NCI-H748 (cell line): ENCODE measurements at regions not wholly inside any gene's neighbourhood (a gene's known extent, or its start where the extent isn't known, plus 50 kb on each side); places are given as distances from the start of the nearest gene placed in this dataset.
"Not testable (repeated sequence)": the region's sequence is repeated elsewhere in the genome, so short reads cannot be mapped to it uniquely, and the experiment has no call there.

Experiments used
- DNase-seq: peaks from one replicate; lab custom pipeline; 2025; ENCODE audit not compliant: unreplicated experiment; lab: John Stamatoyannopoulos, UW

GRCh38 chr2:191476901-191477300, 201.0 kb upstream of the NABP1 start:
- no peak for DNase-seq

DNA sequence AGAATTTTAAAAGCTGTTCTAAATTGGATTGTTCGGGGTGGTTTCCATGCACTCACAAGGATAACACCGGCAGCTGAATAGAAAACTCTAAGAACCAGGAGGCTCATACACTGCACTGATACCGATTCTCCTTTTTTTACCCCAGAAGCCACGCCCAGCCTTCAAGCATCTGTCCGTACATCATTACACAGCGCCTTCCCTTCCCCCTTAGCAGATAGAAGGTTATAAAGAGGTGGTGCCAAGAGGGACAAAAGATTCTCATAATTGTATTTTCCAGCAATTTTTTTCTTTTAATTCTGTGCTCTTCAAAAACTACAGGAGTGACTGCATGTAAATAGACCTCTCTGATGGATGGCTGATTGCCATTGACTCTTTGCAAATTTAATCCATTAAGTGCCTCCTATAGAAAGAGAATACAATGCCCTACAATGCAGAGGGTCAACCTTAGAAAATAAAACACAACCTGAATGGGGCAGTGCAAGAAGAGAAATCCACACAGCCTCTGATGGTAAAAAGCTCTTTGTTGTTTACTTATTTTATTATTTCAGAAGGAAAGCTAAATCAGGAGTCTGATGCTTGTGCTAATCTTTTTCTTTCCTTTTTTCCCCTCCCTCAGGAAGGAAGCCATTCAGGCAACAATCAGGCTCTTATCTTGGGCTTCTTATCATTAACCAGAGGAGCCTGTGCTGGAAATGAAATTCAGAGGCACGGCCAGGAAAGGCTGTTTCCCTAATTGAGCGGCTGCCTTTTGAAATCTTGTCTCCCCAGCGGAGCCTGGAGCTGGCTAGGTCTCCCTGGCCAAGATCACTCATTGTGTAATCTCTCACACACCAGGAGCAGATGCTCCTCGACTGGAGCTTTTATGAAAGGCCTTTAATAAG, 198.9 kb upstream of the NABP1 start:
- DNase-seq = peak; percentile 98

DNA sequence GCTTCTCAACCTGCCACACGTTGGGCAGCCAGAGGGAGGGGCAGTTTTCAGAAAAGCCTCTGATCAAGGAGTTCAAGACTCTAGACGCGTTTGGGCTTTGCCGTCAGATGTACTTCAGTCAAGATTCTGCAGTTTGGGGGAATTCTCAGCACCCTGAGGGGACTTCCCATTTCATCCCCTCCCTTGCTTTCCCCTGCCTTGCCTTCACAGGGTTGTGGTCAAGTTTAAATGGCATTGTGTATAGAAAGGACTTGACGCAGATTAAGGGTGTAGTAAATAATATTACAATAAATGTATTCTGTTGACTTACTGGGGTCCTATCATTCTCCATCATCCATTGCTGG, 198.3 kb upstream of the NABP1 start:
- no peak for DNase-seq

GRCh38 chr2:191481305-191482070, 196.4 kb upstream of the NABP1 start:
- DNase-seq = no peak

- no peak for DNase-seq
Measured at GRCh38 chr2:191483117-191483516, 194.8 kb upstream of the NABP1 start.

DNA sequence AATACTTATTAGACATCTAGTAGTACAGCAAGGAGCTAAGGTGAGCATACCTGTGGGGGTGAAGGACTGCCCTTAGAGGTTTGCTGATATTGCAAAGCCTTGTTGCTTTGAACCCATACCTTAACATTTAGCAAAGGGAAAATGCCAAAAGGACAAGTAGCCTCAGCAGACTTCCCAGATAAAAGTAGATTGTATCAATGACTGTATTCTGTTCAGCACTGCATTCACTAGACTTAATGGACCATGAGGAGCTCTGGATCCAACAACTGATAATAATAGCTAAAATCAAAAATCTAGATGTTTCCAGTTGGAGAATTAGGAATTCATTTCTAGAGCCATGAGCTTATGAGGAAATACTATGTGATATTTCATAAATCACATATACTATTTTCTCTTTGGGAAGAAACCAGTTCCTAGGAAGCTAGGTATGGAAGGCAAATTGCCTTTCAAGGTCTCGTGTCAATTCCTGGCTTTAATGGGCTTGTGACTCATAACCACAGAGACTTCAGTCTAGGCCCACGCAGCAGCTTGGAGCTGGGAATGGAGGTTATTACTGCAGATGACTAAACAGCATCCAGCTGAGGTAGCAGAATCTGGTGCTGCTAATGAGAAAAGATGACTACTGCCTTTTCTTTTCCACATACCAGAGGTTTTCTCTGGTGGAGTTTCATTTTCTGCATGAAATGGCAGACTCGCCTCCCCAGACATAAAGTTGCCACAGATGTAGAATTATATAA, 191.2 kb upstream of the NABP1 start:
- no peak for DNase-seq

- DNase-seq = no peak
Measured at GRCh38 chr2:191488135-191488534, 189.8 kb upstream of the NABP1 start.

- no peak for DNase-seq
Measured at GRCh38 chr2:191489177-191489576, 188.8 kb upstream of the NABP1 start.

DNA sequence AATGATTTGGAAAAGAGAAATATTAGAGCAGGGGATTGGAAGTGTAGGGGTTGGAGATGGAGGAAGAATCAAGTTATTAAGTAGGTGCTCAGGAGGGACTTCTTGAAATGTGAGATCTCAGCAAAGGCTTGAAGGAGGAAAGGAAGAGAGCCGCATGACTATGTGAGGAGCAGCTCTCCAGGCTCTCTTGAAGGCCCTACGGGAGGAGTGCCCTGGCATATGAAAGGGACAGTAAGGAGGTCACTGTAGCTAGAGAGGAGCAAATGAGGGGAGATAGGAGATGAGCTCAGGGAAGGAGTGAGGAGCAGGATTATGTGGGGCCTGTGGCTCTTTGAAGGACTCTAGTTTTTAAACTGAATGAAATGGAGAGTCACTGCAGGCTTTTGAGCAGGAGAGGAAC, 181.1 kb upstream of the NABP1 start:
- DNase-seq = no peak

GRCh38 chr2:191497822-191498221, 180.1 kb upstream of the NABP1 start:
- DNase-seq = no peak

DNA sequence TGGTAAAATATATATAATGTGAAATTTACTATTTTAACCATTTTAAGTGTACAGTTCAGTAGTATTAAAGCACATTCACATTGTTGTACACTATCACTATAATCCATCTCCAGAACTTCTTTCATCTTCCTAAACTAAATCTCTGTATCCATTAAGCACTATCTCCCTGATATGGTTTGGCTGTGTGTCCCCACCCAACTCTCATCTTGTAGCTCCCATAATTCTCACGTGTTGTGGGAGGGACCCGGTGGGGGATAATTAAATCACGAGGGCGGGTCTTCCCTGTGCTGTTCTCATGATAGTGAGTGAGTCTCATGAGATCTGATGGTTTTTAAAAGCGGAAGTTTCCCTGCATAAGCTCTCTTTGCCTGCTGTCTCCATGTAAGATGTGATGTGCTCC, 178.9 kb upstream of the NABP1 start:
- DNase-seq = no peak

- no peak for DNase-seq
Measured at GRCh38 chr2:191499874-191500565, 177.9 kb upstream of the NABP1 start.

GRCh38 chr2:191500566-191500883, 177.4 kb upstream of the NABP1 start:
- DNase-seq = no peak

DNA sequence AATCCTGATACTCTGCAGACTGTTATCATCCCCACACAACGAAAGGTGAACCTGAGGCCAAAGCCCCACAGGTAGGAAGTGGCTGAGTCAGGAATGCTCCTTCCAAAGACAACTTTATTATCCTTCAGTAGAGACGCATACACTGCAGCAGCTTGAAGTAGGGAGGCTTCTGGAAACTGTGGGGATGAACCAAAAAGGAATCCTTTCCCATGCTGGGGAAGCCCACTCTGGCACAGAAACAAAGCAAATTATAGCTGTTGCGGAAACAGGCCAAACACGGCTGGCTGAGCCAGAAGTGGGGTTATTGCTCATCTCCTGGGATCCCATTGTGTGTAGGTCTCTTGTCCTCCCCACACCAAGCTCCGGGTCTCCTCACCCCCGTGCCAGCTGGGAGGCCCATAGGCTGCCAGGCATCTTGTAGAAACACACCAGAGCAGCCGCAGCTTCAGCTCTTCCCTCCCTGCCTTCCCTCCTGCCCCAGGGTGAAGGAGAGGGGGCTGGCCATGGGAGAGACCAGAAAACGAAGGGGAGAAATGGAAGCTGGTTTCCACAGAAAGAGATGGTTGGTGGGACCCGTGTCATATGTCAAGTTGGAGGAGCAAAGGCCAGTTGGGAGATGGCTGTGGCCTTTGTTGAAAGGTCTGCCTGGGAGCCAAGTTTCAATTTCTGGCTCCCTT, 176.9 kb upstream of the NABP1 start:
- DNase-seq = no peak

GRCh38 chr2:191501561-191502168, 176.3 kb upstream of the NABP1 start:
- DNase-seq = peak; percentile 26

DNA sequence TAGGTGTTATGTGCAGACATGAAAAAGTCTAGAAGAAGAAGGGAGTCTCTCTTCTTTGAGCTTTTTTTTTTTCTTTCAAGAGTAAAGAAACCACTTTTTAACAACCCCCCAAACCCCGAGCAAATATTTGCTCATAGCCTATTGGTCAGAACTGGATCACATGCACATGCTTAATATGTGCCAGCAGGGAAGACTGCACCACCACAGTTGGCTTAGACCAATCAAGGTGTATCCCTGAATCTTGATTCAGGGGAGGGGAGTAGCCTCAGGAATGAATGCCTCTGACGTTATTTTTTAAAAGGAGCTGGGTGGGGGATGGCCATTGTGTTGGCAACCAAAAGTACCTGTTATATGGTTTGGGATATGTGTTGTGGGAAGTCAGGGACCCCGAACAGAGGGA, 171.4 kb upstream of the NABP1 start:
- DNase-seq = no peak

DNA sequence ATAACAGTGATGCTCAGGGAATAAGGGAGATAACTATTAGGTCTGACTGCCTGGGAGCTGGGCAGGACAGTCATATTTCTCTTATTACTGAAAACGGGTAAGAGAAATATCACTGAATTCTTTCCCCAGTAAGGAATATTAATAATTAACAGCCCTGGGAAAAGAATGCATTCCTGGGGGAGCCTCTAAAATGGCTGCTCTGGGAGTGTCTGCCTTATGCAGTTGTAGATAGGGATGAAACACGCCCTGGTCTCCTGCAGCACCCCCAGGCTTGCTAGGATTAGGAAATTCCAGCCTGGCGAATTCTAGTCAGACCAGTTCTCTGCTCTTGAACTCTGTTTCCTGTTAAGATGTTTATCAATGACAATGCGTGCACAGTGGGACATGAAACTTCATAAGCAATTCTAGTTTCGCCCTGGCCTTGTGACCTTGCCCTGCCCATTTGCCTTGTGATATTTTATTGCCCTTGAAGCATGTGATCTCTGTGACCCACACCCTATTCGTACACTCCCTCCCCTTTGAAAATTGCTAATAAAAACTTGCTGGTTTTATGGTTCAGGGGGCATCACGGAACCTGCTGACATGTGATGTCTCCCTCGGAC, 170.6 kb upstream of the NABP1 start:
- not testable (repeated sequence) for DNase-seq

DNA sequence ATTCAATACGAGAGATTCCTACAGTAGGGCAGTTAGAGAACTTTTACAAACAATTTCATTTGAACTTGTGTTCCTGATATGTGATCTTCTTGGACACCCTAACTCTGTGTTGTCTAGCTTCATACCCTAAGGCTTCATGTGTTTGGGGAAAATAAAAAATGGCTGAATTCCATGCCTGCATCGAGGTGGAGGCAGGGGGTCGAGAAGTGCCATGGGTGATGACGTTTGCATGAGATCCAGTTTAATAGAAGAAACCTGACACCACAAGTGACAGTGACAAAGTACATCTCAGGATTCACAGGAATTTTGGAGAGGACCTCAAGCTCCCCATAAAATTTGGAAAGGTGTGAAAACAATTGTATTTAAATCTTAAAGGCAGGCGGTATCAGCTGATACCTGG, 169.2 kb upstream of the NABP1 start:
- peak; percentile 48 for DNase-seq

- peak; percentile 76 for DNase-seq
Measured at GRCh38 chr2:191512216-191512835, 165.6 kb upstream of the NABP1 start.
